GM19467 (cell line): ENCODE measurements at regions not wholly inside any gene's neighbourhood (a gene's known extent, or its start where the extent isn't known, plus 50 kb on each side); places are given as distances from the start of the nearest gene placed in this dataset.
A peak's percentile ranks its signal among the peaks of the same experiment; 100 is the strongest.

Source experiments
- ATAC-seq: cut with Tn5 transposase; IDR thresholded peaks from one replicate; pipeline ENCODE4 v1.9.1; 2021; ENCODE audit warnings: mild to moderate bottlenecking, moderate library complexity; ENCODE audit not compliant: unreplicated experiment

DNA sequence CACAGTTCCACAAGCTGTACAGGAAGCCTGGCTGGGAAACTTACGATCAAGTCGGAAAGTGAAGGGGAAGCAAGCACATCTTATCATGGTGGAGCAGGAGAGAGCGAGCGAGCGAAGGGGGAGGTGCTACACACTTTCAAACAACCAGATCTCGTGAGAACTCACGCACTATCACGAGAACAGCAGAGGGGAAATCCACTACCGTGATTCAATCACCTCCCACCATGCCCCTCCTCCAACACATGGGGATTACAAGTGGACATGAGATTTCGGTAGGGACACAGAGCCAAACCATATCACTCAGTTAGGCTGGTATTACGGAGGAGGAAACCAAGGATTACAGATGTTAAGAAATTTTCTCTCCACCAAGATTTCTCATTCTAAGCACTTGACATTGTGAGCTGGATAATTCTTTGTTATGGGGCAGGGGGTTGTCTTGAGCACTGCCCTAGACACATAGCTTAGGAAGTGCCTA is 262.0 kb upstream of the G2E3 start:
- no peak for ATAC-seq

DNA sequence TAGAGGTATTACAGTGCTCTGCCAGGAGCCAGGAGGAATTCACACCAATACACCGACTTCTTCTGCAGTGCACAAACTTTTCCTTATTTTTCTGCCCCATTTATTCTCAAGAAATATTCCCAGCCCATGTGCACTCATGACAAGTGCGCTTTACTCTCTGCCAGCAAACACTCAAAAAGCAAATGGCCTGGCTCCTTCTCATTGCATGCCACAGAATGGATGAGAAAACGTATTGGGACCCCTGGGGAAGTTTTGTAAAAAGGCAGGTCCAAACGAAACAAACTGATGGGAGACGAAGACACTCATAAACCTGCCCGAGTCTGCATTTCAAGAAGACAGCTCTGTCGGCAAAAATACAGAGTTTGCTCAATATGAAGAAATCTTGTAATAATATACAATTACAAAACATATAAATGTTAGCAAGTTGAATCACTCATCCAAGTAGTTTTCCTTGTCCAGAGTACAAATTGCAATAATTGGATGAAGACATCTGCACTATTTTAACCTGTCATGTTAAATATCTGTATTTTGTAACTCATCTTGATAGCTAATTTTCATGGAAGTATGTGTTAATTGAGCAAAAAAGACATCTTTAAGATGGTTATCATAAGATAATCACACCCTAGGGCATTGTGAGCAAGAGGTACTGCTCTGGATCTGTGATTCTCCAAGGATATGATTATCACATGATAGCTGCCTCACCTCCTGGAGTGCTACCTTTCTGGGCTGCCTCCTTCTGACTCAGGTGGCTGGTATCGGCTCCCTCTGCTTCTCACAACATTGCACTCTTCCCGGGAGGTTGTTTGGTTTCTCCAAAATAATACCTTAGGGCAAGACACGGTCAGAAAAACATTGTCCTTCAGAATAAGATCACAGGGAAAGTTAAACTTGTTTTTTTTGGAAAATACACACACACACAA is 260.8 kb upstream of the G2E3 start:
- ATAC-seq: no peak

DNA sequence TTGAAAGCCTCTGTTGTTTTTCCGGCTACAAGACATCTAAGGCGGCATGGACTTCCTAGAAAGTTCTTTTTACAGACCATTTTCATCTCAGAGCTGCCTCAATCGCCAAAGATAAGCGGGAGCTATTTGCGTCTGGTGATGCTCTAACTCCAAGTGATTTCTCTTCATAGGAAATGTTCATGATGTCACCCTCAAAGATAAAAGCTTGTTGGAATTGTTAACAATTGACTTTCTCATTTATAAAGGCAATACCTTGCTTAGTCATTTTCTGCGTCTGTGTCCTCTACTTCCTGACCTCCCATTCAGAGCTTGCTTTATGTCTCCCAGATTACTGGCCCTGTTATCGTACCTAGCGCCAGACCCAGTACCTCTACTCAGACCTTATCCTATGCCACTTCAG is 259.0 kb upstream of the G2E3 start:
- no peak for ATAC-seq

DNA sequence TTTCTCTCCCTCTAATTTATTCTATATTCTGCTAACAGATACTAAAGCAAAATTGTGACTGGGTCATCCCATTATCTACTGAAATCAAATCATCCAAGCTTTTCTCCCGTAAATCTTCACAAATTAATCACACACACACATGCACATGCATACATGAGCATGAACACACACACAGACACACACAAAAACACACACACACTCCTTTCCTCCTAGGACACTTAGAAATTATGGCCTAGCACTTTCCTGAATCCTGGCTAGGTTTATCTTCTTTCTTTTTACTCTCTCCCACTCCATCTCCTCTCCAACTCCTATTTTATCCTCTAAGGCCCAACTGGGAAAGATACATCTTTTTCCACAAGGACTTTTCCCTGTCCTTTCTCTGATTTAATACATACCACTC is 255.6 kb upstream of the G2E3 start:
- no peak for ATAC-seq

DNA sequence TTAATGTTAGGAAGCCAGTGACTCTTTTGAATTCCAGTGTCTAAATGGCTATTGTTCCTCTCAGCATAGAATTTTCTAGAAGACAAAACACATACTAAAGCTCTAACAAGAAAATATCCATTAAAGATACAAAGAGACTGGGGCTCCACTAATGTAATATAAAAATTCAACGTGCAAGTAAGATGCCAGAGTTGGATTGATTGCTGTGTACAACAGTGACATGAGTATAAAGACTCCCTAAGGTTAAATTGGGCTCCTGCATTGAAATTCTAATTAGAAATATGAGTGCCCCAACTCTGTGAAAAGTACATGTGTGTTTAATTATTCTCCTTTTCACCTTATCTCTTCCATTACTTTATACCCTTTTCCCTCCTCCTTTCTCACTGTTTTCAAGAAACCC is 253.6 kb upstream of the G2E3 start:
- ATAC-seq: no peak

DNA sequence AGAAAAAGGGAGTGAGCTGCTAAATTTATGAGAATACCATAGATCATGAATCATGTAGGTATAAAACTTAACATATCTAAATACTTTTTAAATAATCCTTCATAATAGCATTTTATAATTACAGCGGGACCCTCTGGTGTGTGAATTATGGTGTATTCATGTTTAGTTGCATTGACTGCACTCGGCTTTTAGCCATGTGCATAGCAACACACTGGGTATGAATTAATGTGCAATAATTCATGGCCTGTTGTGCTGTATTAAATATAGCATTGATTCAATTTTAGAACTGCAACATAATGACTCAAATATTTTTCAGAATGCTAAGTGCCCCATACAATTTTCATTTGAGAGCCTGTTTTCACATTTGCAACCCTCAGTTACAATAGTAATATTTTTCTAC is 249.6 kb upstream of the G2E3 start:
- ATAC-seq: no peak

- no peak for ATAC-seq
These were observed 246.7 kb upstream of the G2E3 start for GRCh38 chr14:30312214-30312613.

GRCh38 chr14:30317729-30318128 is 241.2 kb upstream of the G2E3 start:
- ATAC-seq: no peak

DNA sequence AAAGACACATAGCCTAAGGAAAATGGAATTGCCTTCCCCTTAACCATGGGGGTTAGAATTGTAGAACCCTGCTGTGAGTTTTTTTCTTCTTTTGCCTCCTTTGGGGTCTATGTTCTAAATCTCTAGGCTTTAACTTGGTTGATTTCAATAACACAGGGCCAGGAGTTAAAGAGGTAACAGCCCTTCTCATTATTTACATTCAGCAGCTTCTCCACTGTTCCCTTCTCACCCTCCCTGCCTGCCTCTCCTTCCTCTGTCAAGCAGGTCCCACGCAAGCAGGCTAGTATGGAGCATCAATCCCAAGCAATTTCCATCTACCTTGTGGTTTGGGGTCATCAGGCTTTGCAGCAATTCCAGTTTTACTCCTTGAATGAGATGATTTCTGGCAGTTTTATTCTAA is 236.1 kb upstream of the G2E3 start:
- no peak for ATAC-seq

GRCh38 chr14:30330033-30330432 is 228.9 kb upstream of the G2E3 start:
- ATAC-seq: no peak

DNA sequence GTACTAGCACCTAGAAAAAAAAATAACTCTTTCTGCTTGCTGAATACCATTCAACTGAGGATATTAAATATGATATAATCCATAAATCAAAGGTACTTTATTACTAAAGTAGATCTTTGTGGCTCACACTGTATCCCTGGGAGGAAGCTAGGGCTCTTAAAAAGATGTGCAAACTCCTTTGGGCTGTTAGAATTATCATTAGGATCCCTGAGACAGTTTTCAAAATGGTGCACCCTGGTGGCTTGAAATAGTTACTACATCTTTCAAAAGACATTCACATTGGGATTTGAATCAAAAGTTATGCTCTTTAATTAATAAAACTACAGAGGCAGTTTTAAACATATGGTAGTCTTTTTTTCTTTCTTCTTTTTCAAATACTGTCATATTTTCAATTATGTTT is 228.5 kb upstream of the G2E3 start:
- no peak for ATAC-seq

DNA sequence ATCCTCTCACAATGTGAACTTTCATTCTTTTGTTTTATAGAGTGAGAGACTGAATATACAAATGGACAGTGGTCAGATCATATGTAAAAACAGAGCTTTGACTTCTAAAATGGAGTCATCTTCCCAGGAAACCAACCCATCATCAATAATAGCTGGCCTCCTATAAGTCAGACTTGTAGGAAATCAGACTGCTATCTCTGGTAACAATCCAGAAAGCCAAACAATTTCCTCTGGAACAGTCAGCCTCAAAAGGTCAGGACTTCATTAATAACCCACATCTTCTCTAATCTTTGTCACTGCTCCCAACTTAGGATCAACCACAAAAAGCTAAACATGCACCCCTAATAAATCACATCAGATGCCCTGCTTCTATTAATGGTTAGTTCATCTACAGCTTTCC is 227.9 kb upstream of the G2E3 start:
- no peak for ATAC-seq

DNA sequence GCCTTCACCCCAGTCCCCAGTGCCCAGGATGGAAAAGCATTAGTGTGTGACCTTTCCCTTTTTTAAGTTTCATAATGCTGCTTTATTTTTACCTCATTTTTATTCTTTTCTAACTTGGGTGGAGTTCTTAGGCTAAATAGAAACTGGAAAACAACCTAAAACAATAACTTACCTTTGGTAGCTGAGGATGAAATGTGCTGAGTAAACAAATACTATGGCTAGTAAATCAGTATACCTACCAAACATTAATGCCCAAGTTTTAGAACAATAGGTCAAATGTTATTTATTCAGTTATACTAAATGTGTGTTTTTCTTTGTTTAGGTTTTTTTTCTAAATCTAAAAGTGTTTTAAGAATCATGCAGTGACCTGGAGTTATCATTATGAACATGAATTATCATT is 226.6 kb upstream of the G2E3 start:
- ATAC-seq: no peak

DNA sequence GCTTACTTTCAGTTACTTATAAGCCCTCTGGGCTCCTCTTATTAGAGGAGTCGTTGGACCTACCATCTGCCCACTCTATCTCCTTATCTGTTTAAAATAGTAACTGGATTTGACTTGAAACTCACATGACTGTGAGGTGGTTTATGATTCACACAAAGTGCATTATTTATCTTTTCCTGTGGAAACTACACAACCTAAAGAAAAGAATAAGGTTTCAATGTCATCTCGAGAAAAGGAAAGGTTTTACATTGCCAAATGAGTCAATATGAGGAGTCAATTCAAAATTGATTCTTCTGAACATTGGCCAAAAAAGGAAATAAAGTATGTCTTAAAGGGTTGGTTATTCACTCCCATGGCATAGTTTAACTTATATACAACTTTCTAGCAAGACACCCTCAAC is 225.0 kb upstream of the G2E3 start:
- ATAC-seq: no peak

DNA sequence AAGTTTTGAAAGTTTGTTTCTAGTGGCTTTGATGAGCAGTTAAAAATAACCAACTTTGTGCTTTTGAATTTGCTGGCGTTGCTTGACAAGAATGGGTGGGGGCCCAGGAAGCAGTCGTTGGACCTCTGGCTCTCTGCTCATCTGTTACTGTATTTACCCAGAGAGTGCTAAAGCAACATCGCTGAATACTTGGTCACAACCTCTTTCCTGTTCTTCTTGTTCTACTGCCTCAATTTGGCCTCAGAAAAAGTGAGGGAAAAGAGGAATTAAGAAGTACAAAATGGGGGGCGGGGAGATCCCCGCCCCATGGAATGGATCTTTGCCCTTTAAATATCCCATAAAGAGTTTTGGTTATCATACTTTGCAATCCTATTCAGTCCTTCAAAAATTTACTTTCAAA is 221.5 kb upstream of the G2E3 start:
- ATAC-seq: no peak

DNA sequence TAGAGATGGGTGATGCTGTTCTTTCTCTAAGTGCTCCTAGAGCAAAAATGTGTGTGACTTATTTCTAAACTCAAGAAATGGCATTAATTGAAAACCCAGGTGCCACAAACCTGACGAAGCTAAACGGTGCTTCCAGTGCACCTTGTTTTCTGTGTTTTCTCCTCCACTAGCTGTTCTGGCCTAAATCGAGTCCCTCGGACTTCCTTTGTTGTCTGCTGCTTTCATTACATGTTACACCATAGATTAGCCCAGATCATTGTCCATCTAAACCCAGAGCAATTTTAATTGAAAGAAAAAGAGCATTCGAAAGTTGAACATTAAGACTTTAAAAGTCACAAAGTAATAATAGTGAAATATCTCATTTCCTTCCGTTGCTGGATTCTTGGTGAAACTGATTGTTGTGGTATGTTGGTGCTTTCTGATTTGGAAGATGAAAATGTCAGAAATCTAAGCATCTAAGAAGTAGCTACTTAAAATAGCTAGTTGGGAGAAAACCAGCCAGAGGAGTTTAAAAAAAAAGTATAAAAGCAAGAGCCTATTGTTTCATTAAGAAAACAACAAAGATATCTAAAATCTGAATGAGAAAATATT is 219.6 kb upstream of the G2E3 start:
- ATAC-seq: no peak

- ATAC-seq: no peak
These were observed 218.5 kb upstream of the G2E3 start for GRCh38 chr14:30340495-30340894.

- no peak for ATAC-seq
These were observed 213.4 kb upstream of the G2E3 start for GRCh38 chr14:30345511-30345910.

DNA sequence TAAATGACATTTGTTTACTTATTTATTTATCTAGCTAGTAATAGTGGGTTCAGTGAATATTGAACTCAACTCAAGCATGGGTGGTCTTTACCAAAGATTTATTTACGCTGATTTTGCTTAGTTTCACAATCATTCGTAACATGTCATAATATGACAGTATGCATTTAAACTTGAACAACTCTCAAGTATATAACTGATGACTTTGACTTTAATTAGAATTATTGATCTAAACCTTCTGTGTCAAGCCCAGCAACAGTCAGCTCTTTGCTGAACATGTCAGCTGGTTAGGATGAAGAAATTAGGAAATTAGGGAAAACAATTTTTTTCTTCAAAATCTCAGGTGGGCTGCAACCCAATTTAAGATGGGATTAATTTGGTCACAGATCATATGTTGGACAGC is 210.5 kb upstream of the G2E3 start:
- ATAC-seq: no peak

DNA sequence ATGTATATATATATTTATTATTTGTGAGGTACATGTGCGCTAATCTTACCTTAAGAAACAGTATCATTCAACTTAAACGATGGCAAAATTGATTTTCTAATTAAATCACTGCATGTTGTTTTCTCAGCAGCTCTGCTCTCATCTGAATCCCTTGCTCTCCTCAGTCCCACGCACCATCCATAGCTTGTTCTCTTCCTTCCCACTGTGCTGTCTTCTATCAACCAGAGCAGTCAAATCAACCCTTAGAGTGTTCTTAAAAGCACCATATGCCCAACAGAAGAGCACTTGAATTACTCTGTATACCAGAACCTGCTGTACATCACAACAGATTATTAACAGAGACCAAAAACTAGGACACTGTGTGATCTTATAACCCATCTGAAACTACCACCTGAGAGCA is 209.4 kb upstream of the G2E3 start:
- no peak for ATAC-seq

GRCh38 chr14:30354439-30354838 is 204.5 kb upstream of the G2E3 start:
- ATAC-seq: no peak

GRCh38 chr14:30355431-30355913 is 203.5 kb upstream of the G2E3 start:
- ATAC-seq: peak; percentile 45
